Ascending aorta (tissue), 2 donors: ENCODE measurements at regions not wholly inside any gene's neighbourhood (a gene's known extent, or its start where the extent isn't known, plus 50 kb on each side); places are given as distances from the start of the nearest gene placed in this dataset.

Experiments
- DNase-seq, 2 donors: peaks; one replicate each; pipeline ENCODE4 v3.0.0-alpha.2; 2019; ENCODE audit warnings: low spot score in 2 of 2
- H3K27ac ChIP-seq, 2 donors: fragments of 200-600 bp; sonication (generic); one replicate each; pipeline ENCODE4 v1.5.1; 2016 to 2017; ENCODE audit warnings: mild to moderate bottlenecking in 1 of 2
- H3K27me3 ChIP-seq: fragments of 200-600 bp; sonication (generic); one replicate; pipeline ENCODE4 v1.5.1; 2017
- H3K36me3 ChIP-seq, 2 donors: fragments of 200-600 bp; sonication (generic); one replicate each; pipeline ENCODE4 v1.5.1; 2016
- H3K4me1 ChIP-seq, 2 donors: fragments of 200-600 bp; sonication (generic); one replicate each; pipeline ENCODE4 v1.5.1; 2016 to 2017; ENCODE audit warnings: mild to moderate bottlenecking in 1 of 2
- H3K4me3 ChIP-seq, 2 donors: fragments of 200-600 bp; sonication (generic); one replicate each; pipeline ENCODE4 v1.5.1; 2016 to 2017; ENCODE audit warnings: mild to moderate bottlenecking in 1 of 2
- H3K9me3 ChIP-seq, 2 donors: fragments of 200-600 bp; sonication (generic); one replicate each; pipeline ENCODE4 v1.5.1; 2016
- CTCF ChIP-seq, 3 experiments: fragments of 200-600 bp in 2 of 3; fragments of 450-650 bp in 1 of 3; sonication (generic) in 2 of 3; IDR thresholded peaks; one replicate each; pipeline ENCODE4 v1.5.1; 2016 to 2019; ENCODE audit warnings: antibody characterized with exemption in 3 of 3, mild to moderate bottlenecking in 1 of 3, moderate library complexity in 1 of 3
- intact Hi-C: fragments of 100-400 bp; cut with DNase I; formaldehyde crosslinking; loops from one replicate; pipeline ENCODE4 v1.15.1; 2023

GRCh38 chr4:117873779-117874178 lies 160.5 kb upstream of the NDST3 start:
- no peak overlapping the region for H3K4me3 ChIP-seq
- no peak for TF ChIP-seq CTCF (IDR thresholded peaks at IDR 0.05)
- no peak for DNase-seq
- intact Hi-C loops, result no loop called here
- H3K27ac ChIP-seq, result no peak overlapping the region
- H3K36me3 ChIP-seq, result no peaks in the 10 kb centered on the region
- H3K4me1 ChIP-seq, result no peaks in the 10 kb centered on the region
- H3K9me3 ChIP-seq, result no peaks in the 10 kb centered on the region
- no peaks in the 10 kb centered on the region for H3K27me3 ChIP-seq

DNA sequence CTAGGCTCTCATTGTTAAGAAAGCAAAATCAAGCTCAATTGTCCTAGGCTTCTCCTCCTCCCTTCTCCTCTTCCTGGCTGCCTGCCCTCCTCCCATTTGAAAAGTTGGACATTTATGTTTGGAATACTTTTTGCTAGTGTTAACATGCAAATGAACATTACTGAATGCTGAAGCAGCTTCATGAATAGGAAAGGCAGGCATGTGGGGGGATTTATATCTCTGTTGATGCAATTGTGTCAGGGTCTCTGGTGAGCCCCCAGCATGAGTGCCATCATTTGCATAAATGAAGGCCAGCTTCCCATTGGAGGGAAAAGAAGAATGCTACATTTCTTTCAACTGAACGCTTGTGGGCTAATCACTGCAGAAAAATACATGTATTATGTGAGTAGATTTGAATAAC lies 160.1 kb upstream of the NDST3 start:
- Histone ChIP-seq H3K27ac (no peak overlapping the region), H3K36me3 (no peaks in the 10 kb centered on the region), H3K27me3 (no peaks in the 10 kb centered on the region), H3K4me1 (no peaks in the 10 kb centered on the region), H3K9me3 (no peaks in the 10 kb centered on the region), H3K4me3 (no peak overlapping the region)
- DNase-seq, result no peak
- intact Hi-C loops, result no loop called here
- TF ChIP-seq CTCF (IDR thresholded peaks at IDR 0.05), result no peak

DNA sequence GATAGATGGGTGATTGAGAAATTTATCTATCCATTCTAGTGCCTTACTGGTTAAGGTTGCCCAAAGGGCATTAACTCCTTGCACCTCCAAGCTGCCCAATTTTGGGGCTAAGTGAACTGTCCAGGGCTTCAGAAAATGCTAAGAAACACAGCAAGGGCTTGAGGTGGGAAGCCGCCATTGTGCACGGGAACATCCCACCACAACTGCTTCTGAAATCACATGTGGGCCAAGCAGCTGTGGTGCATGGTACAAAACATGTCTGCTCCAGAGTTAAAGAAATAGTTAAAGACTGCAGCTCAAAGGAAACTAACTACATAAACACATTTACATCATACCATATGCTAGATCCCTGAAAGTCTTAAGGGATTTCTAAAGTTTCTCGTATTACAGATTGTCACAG lies 144.3 kb upstream of the NDST3 start:
- no peaks in the 10 kb centered on the region for H3K36me3 ChIP-seq
- H3K27me3 ChIP-seq, result no peaks in the 10 kb centered on the region
- no peak overlapping the region for H3K4me3 ChIP-seq
- no peaks in the 10 kb centered on the region for H3K4me1 ChIP-seq
- TF ChIP-seq CTCF (IDR thresholded peaks at IDR 0.05), result no peak
- no peak for DNase-seq
- intact Hi-C loops, result no loop called here
- H3K9me3 ChIP-seq, result no peaks in the 10 kb centered on the region
- no peak overlapping the region for H3K27ac ChIP-seq

- TF ChIP-seq CTCF (IDR thresholded peaks at IDR 0.05), result no peak
- Histone ChIP-seq H3K9me3 (no peaks in the 10 kb centered on the region), H3K27ac (no peak overlapping the region), H3K4me1 (no peaks in the 10 kb centered on the region), H3K4me3 (no peak overlapping the region), H3K27me3 (no peaks in the 10 kb centered on the region), H3K36me3 (no peaks in the 10 kb centered on the region)
- DNase-seq, result no peak
- intact Hi-C loops, result no loop called here
Measured at GRCh38 chr4:117893207-117893606, 141.1 kb upstream of the NDST3 start.

DNA sequence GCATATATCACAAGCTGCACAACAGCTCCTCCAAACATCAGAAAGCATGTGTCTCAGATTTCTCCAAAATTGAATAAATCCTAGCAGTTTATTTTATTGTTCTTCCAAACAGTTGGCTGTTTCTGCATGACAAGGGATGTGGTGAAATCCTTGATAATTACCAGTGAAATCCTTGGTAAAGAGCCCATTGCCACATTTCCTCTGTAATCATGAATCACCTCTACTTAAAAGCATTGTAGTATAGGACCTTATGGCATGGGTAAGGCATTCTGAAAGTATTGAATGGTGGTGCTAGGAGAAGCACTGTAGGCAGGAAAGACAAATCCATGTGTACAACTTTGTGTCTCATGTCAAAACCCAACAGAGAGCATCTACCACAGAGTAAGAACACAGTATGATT lies 135.8 kb upstream of the NDST3 start:
- no peaks in the 10 kb centered on the region for H3K36me3 ChIP-seq
- H3K4me3 ChIP-seq, result no peak overlapping the region
- H3K27me3 ChIP-seq, result no peaks in the 10 kb centered on the region
- DNase-seq, result no peak
- H3K4me1 ChIP-seq, result no peaks in the 10 kb centered on the region
- H3K9me3 ChIP-seq, result no peaks in the 10 kb centered on the region
- intact Hi-C loops, result no loop called here
- no peak overlapping the region for H3K27ac ChIP-seq
- no peak for TF ChIP-seq CTCF (IDR thresholded peaks at IDR 0.05)

DNA sequence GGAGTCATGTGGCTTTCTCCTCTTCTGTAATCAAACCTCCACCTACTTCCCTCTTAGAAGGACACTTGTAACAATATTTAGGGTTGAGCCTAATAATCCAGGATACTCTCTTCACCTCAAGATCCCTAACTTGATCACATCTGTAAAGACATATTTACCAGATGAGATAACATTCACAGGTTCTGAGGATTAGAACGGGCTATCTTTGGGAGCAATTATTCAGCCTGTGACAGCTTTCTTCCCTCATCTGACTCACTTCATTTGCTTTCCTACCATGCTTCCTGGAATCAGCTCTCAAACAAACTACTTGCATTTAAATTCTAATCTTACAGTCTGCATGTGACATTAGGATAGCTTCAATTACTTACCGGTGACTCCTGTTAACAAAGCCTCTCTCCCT lies 133.5 kb upstream of the NDST3 start:
- no peaks in the 10 kb centered on the region for H3K4me1 ChIP-seq
- TF ChIP-seq CTCF (IDR thresholded peaks at IDR 0.05), result no peak
- no peaks in the 10 kb centered on the region for H3K27me3 ChIP-seq
- H3K27ac ChIP-seq, result no peak overlapping the region
- no peaks in the 10 kb centered on the region for H3K9me3 ChIP-seq
- intact Hi-C loops, result no loop called here
- H3K4me3 ChIP-seq, result no peak overlapping the region
- no peaks in the 10 kb centered on the region for H3K36me3 ChIP-seq
- DNase-seq, result no peak
